NB4 (cell line): ENCODE measurements at regions not wholly inside any gene's neighbourhood (a gene's known extent, or its start where the extent isn't known, plus 50 kb on each side); places are given as distances from the start of the nearest gene placed in this dataset.
"Not testable (repeated sequence)": the region's sequence is repeated elsewhere in the genome, so short reads cannot be mapped to it uniquely, and the experiment has no call there.

ENCODE experiments used
- DNase-seq: peaks from one replicate; pipeline ENCODE4 v3.0.0; 2010; ENCODE audit warnings: low read depth
- H3K4me3 ChIP-seq: one replicate; pipeline ENCODE4 v1.5.1; 2011; ENCODE audit warnings: mild to moderate bottlenecking, low read depth, low read length, moderate library complexity
- MYC ChIP-seq: IDR thresholded peaks from 2 replicates; pipeline ENCODE4 v1.6.1; 2011; ENCODE audit warnings: low read depth, low read length
- POLR2A ChIP-seq: IDR thresholded peaks from 2 replicates; pipeline ENCODE4 v1.6.1; 2011; ENCODE audit warnings: mild to moderate bottlenecking; ENCODE audit not compliant: insufficient read length; ENCODE audit errors: extremely low read depth
- TF ChIP-seq, protein P1 (sequence below): IDR thresholded peaks from 2 replicates; pipeline ENCODE4 v1.6.1; 2011; ENCODE audit warnings: low read depth, low read length
- TF ChIP-seq, protein P2 (sequence below): IDR thresholded peaks from one replicate; pipeline ENCODE4 v1.5.1; 2012; ENCODE audit warnings: low read depth, low read length

DNA sequence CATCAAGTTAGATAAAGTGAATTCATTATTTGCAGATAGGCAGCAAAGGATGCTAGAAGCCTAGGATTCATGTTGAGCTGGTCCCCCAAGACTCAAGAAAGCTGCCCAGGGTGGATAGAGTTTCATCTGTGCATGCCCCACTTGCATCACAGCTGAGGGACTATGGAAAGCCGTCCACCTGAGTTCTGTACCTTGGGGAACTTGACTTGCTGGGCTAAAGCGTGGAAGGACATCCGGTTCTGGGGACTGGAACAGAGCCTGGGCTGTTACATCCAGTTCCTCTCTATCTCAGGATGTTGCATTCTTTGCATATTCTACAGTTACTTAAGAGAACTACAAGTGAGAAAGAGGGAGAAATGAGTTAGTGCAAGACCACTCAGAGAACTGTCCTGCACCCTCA is 458.4 kb downstream of the SHISA9 start:
- DNase-seq = no peak
- TF ChIP-seq, protein P1, sequence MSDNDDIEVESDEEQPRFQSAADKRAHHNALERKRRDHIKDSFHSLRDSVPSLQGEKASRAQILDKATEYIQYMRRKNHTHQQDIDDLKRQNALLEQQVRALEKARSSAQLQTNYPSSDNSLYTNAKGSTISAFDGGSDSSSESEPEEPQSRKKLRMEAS = no peak
- TF ChIP-seq, protein P2, sequence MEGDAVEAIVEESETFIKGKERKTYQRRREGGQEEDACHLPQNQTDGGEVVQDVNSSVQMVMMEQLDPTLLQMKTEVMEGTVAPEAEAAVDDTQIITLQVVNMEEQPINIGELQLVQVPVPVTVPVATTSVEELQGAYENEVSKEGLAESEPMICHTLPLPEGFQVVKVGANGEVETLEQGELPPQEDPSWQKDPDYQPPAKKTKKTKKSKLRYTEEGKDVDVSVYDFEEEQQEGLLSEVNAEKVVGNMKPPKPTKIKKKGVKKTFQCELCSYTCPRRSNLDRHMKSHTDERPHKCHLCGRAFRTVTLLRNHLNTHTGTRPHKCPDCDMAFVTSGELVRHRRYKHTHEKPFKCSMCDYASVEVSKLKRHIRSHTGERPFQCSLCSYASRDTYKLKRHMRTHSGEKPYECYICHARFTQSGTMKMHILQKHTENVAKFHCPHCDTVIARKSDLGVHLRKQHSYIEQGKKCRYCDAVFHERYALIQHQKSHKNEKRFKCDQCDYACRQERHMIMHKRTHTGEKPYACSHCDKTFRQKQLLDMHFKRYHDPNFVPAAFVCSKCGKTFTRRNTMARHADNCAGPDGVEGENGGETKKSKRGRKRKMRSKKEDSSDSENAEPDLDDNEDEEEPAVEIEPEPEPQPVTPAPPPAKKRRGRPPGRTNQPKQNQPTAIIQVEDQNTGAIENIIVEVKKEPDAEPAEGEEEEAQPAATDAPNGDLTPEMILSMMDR = no peak
- no peak for TF ChIP-seq MYC
- TF ChIP-seq POLR2A = no peak
- H3K4me3 ChIP-seq = no peak overlapping the region

DNA sequence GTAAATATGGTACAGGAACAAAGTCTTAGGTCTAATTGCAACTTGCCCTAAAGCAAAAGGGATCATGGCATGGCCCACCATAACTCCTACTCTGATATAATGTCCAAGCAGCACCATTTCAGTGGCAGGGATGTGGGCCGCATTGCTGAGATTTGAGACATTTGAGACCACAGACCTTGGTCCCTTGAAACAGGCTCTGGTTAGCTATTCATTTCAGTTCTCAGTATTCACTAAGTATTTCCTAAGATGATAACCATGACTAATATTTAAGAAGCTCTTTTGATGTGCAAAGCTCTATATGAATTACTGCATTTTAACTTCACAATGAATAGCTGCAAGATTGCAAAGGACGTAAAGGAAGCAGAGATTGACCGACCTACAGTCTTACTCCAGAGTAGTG is 471.0 kb downstream of the SHISA9 start:
- H3K4me3 ChIP-seq = no peak overlapping the region
- TF ChIP-seq, protein P2 = no peak
- TF ChIP-seq MYC (no peak), POLR2A (no peak)
- TF ChIP-seq, protein P1 = no peak
- DNase-seq = no peak

DNA sequence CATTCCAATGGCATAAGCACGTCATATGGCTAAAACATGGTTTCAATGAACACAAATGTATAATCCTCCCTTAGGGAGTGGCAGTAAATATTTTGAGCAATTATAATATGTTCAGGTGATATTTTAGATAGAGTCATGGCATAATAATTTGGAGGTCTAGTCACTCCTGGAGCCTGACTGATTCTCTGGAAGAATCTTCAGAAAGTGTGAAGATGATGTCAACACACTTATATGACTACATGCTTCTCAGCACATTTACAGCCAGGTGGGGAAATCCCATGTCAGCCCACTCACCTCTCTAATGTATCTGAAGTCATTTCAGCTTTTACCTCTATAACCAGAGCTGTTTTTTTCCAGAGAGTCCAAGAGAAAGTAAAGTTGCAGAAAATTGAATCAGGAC is 474.8 kb downstream of the SHISA9 start:
- no peak for DNase-seq
- TF ChIP-seq POLR2A (no peak), MYC (no peak)
- TF ChIP-seq, protein P1 = no peak
- TF ChIP-seq, protein P2 = no peak
- no peak overlapping the region for H3K4me3 ChIP-seq

DNA sequence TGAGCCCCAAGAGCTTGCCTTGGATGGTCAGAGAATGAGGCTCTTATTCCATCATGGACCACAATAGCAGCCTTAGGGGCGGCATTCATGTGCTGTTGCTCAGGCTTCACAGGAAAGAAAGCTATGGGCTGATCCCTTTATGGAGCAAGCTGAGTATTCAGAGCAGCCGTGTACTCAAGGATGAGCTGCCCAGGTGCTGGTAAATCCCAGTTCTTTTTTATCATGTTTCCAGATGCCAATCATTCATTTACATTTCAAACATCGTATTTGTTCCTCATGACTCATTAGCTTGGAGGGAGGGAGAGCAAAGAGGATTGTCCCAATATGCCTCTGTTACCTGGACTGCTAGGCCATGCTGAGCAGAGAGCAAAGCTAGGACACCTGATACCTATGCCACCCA is 475.7 kb downstream of the SHISA9 start:
- TF ChIP-seq MYC (no peak), POLR2A (no peak)
- TF ChIP-seq, protein P1 = no peak
- TF ChIP-seq, protein P2 = no peak
- DNase-seq = no peak
- H3K4me3 ChIP-seq = no peak overlapping the region

DNA sequence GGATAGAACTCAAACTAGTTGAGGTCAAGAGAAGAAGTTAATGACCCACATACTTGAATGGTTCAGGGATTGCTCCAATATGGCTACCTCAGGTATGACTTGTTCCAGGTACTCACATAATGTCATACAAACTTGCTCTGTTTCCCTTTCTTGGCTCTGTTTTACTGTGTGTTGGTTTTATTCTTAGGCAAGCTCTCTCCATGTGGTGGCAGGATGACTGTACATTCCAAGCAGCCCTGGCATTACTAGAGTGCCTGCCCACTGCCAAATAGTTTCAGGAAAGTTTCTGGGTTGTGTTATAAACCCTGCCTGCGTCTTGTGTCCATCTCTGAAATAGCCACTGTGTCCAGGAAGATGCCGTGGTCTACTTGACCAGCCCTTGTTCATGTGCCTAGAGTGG is 476.8 kb downstream of the SHISA9 start:
- TF ChIP-seq, protein P2 = no peak
- TF ChIP-seq MYC = no peak
- TF ChIP-seq, protein P1 = no peak
- TF ChIP-seq POLR2A = no peak
- no peak for DNase-seq

DNA sequence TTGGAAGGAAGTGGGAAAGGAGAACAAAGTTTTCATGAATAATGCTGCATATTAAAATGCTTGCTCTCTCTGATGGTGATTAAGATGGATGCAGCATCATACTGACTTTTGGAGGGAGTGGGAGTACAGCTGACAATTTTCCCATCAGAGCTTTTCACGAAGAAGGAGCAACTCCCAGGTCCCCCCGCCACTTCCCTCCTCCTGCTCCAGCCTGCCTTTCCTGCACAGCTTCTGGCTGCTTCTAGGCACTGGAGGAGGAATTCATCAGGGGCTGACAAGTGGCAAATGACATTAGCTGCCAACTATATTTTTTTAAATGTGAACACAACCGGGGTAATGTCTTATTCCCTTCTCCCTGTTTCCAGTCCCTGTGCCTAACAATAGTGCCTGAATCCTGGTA is 477.9 kb downstream of the SHISA9 start:
- DNase-seq = no peak
- no peak overlapping the region for H3K4me3 ChIP-seq
- TF ChIP-seq POLR2A (no peak), MYC (no peak)
- TF ChIP-seq, protein P2 = no peak
- TF ChIP-seq, protein P1 = no peak

More for the DNA sequence above, 476.8 kb downstream of the SHISA9 start:
- no peak overlapping the region for H3K4me3 ChIP-seq

DNA sequence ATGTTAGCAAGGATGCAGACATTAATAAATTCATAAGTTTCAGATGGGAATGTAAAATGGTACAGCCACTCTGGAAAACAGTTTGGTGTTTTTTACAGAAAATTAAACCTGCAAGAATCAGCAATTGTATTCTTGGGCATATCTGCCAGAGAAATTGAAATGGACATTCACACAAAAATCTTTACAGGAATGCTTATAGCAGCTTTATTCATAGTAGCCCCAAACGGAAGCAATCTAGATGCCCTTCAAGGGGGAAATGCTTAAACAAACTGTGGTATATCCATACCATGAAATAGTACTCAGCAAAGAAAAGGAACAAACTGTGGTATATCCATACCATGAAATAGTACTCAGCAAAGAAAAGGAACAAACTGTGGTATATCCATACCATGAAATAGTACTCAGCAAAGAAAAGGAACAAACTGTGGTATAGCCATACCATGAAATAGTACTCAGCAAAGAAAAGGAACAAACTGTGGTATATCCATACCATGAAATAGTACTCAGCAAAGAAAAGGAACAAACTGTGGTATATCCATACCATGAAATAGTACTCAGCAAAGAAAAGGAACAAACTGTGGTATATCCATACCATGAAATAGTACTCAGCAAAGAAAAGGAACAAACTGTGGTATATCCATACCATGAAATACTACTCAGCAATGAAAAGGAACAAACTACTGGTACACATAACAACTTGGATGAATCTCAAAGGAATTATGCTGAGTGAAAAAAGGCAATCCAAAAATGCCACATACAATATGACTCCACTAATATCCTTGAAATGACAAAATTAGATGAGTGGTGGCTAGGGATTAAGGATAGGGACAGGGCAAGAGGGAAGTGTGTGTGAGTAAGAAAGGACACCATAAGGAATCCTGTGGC is 484.0 kb downstream of the SHISA9 start:
- DNase-seq, H3K4me3 ChIP-seq: not testable (repeated sequence)
